Activated CD4-positive, alpha-beta T cell treated with anti-CD3 and anti-CD28 coated beads, Interleukin-2, amount 50 U/mL, for 4 hours (primary cell): ENCODE measurements at regions not wholly inside any gene's neighbourhood (a gene's known extent, or its start where the extent isn't known, plus 50 kb on each side); places are given as distances from the start of the nearest gene placed in this dataset.

Experiments
- DNase-seq, 2 experiments: peaks; one replicate each; pipeline ENCODE4 v3.0.0-alpha.2; 2020

DNA sequence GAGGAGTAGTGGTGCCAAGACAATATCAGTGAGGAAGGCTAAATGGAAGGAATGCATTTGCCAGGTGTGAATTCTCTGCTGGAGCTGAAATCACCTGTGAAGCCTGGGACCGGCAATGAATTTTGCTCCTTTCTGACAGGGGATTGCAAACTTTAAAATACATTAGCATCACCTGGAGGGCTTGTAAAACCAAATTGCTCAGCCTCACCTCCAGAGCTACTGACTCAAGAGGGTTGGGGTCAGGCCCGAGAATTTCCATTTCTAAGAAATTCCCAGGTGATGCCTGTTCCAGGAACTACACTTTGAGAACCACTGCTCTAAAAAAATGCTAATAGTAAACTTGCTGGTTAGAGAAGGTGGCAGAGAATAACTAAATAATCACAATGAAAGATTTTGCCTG, 445.6 kb upstream of the RBMS3 start:
- no peak for DNase-seq

GRCh38 chr3:28835751-28836150, 445.1 kb upstream of the RBMS3 start:
- no peak for DNase-seq

DNA sequence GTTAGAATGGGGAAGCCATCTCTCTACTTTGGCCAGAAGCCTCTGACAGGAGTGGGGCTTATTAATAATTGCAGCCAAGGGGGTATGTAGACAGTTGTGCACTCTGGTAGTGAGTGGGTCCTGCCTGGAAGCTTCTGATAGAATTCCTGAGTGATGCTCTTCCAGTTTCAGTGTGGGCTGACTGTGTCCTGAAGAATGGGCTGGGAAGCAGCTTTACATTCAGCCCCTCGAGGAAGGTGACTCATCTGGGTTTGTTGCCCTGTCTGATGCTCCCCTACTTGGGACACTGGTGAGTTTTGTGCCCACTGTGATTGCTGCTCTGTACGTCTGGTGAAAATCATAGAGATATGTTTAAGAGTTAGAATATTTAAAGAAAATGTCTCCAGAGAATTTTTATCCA, 444.7 kb upstream of the RBMS3 start:
- no peak for DNase-seq

DNA sequence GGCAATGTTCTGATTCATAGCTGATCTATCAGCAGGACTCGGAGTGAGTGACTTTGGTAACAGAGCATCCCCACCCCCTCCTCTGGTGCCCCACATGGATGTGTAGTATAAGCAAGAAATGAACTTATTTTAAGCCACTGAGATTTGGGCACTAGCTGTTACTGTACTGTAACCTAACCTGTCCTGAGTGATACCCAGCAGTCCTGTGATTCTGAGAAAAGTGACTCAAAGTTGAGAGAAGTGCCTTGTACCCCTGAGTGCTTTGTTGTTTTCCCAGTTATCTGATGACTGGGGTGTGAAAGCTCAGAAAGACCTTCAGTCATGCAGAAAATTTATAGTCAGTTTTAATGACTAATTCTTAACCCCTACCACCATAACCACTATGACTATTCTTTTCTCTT, 439.9 kb upstream of the RBMS3 start:
- no peak for DNase-seq

GRCh38 chr3:28841441-28841840, 439.4 kb upstream of the RBMS3 start:
- DNase-seq, result no peak

DNA sequence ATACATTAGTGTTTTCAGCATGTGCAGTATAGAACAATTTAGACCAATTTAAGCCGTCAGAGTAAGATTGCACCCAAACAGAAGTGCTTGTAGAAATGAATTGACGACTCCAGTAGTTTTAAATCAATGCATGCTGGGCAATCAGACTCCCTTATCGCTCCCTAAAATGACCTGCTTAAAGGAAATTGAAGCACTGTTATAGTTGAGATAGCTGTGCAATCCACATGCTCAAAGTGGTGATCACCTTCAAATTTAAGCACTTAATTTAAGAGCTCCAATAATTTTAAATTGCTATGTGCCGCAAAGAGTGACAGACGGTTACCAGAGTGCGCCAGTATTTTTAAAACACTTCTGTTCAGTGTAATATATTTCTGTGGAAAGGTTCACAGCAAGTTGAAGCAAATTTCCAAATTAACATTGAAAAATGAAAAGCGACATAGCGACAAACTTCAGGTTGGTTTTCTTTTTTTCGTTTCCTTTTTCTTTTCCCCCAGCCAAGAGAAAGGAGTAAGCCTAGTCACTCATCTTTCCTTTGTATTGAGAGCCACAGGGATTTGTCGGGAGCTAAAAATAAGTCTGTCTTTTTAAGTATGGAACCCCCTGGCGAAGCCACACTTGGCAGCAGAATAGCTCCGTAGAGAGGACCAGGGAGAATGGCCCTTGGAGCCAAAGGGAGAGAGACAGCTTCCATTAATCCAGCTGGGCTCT, 436.4 kb upstream of the RBMS3 start:
- no peak for DNase-seq

DNA sequence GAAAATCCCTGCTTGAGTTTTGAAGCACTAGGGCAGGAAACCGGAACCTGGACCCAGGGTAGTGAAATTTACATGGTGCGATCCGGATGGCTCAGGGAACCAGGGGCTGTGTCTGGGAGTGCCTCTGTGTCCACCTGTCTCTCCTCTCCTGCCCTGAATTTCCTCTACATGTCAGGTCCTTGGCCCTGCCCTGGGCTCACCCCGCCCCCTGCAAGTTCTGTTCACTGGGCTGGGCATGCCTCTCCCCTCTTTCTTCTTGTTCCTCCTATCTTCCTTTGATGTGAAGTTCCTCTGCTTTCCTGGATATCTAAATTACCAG, 435.9 kb upstream of the RBMS3 start:
- no peak for DNase-seq

GRCh38 chr3:28846971-28847478, 433.8 kb upstream of the RBMS3 start:
- no peak for DNase-seq

DNA sequence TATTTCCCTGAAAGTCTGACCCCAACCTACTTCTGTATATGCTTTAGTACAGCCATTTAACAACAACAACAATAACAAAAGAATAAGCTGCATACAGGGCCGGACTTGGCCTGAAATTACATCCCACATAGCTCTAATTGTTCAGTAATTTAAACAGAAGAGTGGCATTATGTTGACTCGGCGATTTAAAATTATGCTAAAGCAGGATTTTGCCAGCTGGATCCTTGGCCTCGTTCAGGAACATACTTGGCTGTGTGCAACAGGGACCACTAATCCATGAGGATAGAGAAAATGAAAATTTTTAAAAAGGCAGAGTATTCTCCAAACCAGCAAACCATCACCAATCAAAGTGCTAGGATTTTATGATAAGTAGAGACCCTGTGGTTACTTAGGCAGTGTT, 433.1 kb upstream of the RBMS3 start:
- DNase-seq, result no peak

DNA sequence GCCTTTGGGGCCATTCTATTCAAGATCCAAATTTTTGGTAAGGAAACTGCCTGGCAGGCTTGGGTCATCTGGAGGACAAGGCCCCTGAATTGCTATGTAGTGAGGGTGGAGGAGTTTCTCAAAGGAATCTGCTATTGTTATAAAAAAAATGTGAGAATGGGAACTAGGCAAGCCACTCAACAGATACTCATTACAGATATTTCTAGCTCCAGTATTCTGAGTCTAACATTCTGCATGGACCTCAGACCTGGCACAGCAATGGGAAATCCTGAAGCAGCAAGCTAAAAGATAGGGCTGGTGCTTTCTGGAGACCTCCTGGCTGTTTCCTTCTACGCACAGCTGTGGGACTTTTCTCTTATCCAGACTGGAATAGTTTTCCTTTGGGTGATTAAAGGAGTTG, 430.7 kb upstream of the RBMS3 start:
- no peak for DNase-seq

- DNase-seq, result no peak
Measured at GRCh38 chr3:28853830-28854229, 427.0 kb upstream of the RBMS3 start.

GRCh38 chr3:28856796-28857195, 424.1 kb upstream of the RBMS3 start:
- DNase-seq, result no peak

GRCh38 chr3:28859897-28860296, 421.0 kb upstream of the RBMS3 start:
- no peak for DNase-seq

GRCh38 chr3:28860307-28860706, 420.6 kb upstream of the RBMS3 start:
- no peak for DNase-seq

DNA sequence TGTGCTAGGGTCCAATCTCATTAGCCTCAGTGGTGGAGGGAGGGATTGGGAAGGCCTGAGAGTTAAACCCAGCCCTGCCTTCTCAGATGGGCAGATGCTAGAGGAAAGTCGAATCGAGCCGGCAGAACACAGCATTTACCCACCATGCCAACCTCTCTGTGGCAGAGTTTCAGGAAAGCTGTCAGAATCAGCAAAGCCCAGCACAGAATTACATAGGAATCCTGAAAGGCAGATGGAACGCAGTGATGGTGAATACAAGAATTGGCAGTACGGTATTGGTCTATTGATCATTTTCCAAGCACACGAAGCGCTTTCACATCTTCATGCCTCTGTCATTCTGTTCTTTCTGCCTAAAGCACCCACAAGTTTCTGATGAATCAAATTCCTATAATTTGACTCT, 417.7 kb upstream of the RBMS3 start:
- no peak for DNase-seq

DNA sequence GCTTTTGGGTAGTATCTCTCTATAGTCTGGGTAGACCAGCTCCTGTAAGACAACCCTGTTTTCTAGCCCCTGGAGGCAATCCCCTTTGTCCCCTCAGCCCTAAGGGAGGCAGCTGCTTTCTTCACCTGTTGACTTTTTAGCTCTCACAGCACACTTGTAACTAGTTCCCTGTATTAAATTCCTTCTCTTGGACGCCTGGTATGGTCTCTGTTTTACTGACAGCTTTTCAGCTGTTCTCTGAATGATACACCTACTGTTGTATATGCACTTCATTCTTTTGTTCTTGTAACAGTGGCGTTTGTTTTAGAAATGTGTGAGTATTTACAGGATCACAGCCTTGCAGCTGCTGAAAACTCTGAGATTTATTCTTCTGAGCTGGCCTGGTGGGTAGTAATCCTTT, 413.0 kb upstream of the RBMS3 start:
- DNase-seq, result no peak

DNA sequence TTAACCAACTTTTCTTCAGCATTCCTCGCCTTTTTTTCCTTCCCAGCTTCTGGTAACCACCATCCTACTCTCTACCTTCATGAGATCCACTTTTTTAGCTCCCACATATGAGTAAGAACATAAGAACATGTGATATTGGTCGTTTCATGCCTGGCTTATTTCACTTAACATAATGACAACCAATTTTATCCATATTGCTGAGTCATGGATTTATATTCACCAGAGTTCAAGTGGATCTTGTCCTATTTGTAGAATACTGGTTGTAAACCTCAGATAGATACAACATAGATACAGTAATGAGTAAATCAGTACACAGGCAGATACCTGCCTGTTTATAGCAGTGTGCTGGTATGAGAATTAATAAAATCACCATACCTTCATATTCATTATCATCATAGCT, 412.0 kb upstream of the RBMS3 start:
- DNase-seq, result no peak

DNA sequence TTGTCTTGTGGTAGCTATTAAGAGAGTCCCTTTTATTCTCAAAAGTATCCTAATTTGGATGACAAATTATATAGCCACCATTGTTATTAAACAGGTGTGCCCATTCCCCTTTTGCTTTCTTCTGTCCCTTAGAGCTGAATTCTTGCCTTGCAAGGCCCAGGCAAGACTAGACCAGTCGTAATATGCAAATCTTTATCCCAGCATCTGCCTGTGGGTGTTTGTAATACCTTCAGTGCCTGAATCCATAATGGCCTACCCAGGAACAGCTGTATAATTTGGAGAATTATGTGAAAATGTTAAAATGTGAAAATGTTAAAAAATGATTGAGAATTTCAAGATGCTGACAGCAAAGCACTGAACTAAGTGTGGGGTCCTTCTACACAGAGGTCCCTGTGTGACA, 403.0 kb upstream of the RBMS3 start:
- DNase-seq, result no peak

DNA sequence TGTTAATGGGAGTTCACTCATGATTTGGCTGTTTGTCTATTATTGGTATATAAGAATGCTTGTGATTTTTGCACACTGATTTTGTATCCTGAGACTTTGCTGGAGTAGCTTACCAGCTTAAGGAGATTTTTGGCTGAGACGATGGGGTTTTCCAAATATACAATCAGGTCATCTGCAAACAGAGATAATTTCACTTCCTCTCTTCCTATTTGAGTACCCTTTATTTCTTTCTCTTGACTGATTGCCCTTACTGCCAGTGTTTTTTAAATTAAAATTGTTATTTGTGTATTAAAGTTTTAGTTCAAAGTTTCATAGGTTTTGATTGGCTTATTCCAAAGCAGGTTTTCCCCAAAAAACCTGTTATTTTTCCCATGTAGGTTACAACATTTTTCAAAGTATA, 390.5 kb upstream of the RBMS3 start:
- no peak for DNase-seq

GRCh38 chr3:28891485-28891884, 389.4 kb upstream of the RBMS3 start:
- no peak for DNase-seq

- DNase-seq, result no peak
Measured at GRCh38 chr3:28900301-28900700, 380.6 kb upstream of the RBMS3 start.

GRCh38 chr3:28901018-28901417, 379.9 kb upstream of the RBMS3 start:
- DNase-seq, result no peak

DNA sequence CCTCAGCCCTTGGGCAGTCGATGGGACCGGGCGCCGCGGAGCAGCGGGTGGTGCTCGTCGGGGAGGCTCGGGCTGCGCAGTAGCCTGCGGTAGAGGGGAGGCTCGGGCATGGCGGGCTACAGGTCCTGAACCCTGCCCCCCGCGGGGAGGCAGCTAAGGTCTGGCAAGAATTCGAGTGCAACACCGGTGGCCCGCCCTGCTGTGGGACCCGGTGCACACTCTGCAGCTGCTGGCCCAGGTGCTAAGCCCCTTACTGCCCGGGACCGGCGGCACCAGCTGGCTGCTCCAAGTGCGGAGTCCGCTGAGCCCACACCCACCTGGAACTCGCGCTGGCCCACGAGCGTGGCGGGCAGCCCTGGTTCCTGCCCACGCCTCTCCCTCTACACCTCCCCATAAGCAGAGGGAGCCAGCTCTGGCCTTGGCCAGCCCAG, 377.7 kb upstream of the RBMS3 start:
- DNase-seq, result no peak

- DNase-seq, result no peak
Measured at GRCh38 chr3:28905798-28906197, 375.1 kb upstream of the RBMS3 start.

DNA sequence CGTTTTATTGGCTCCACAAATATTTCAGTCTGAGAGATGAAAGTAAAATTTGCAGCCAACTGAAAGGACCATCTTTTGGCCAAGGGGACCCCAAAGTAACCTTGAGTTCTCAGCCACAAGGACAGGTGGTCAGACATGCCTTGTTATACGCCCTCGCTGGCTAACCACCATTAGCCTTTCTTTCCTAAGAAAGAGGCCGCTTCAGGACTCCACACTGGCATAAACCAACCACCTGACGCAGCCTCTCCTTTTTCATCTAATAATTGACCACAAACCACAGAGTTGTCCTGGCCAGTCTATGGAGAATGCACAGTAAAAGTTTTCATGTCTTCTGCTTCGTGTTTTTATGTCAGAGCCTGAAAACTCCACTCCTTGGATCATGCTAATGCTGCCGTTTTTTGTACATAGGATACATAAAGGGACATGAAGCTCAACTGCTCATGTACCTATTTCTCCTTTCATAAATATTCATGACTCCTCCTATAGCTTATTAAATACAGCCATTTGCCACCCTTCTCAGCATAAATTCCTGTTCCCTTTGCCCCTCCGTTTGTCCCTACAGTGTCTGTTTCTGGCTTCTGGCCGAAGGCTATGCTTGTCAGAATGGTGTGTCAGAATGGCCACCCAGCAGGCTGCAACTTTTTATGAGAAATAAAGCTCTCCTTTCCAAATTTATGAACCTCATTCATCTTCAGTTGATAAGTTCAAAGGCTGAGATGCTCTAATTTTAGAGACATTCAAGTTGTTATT, 374.1 kb upstream of the RBMS3 start:
- no peak for DNase-seq
